HG02981 (cell line): ENCODE measurements at regions not wholly inside any gene's neighbourhood (a gene's known extent, or its start where the extent isn't known, plus 50 kb on each side); places are given as distances from the start of the nearest gene placed in this dataset.
"Not testable (repeated sequence)": the region's sequence is repeated elsewhere in the genome, so short reads cannot be mapped to it uniquely, and the experiment has no call there.

Experiments
- ATAC-seq: cut with Tn5 transposase; IDR thresholded peaks from one replicate; pipeline ENCODE4 v1.9.1; 2021; ENCODE audit warnings: mild to moderate bottlenecking, moderate library complexity; ENCODE audit not compliant: unreplicated experiment

DNA sequence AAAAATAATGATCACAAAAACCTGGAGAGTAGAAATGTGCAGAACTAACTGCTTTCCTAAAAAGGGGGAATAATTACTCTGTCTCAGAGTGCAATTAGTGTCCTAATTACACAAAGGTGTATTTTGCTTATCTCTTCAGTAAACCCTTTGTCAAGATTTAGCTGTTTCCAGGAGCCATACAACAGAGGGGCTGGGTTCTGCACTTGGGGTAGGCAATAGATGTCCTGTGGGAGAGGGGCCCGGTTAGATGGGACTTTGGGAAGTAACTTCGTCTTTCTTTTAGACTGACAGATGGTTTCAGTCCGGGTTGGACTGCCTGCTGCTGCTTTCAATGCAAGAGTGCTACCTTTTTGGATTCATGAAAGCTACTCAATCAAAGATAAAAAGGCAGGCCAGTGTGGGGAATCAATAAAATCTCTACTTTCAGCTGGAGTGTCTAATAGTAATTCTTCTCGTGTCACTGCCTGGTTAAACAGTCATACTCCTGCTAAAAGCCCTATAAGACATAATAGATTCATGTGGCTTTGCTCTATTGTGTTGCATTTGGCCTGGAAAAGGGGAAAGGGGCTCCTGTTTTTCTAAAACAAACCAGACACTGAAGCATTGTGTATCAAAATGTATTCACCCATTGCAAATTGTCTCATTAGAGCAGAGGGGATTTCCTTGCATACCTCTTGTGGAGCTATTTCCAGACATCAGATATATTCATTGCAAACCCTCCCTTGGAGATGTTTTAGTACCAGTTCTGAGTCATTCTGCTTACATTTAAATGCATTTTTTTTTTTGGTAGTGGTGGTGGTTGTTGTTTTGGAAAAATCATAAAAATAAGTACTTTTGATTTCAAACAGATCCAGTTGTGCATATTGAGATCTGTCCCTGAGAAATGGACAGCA lies 83.3 kb upstream of the PCDH8 start:
- ATAC-seq = no peak

DNA sequence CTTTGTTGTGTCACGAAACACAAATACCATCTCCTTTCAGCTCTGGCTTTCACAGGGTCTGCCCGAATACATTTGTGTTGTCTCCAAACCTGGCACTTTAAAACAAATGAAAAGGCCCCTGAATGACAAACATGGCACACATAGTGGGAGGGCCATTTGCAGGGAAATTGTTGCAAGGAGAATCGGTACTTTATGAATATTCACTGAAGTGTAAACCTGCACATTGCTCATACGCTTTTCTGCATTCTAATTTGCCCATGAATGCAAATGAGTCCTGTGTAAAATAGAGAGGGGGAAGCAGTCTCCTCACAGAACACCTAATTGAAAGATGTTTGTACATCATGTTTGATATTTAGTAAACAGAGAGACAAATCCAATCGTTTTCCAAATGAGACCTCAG lies 82.7 kb upstream of the PCDH8 start:
- no peak for ATAC-seq

DNA sequence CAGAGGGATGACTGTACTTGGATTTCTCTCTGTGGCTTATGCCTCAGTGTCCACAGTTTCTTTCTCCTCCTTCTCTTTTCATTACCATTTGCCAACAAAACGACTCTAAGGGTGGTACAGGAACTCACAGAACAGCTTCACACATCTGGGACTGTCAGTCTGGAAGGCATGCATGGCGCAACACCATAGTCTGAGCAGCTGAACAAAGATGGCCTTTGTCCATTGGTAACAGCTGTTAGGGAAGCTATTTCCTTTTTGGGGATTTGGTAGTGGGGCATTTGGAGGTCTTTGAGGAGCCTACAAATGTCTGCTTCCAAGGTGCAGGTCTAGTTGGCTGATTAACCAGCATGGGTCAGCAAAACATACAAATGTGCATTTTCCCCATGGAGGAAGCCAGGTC lies 81.4 kb upstream of the PCDH8 start:
- no peak for ATAC-seq

DNA sequence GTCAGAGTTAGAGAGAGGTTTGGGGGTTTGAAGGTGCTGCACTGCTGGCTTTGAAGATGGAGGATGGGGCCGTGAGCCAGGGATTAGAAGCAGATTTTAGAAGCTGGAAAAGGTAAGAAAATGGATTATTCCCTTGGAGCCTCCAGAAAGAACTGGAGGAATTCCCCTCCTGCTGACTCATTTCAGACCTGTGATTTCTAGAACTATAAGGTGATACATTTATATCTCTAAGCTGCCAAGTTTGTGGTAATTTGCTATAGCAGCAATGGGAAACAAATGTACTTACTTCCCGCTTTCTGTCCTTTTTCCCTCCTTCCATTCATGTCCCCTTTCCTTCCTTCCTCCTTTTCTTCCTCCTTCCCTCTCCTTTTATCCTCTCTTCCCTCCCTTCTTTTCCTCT lies 78.5 kb upstream of the PCDH8 start:
- no peak for ATAC-seq

DNA sequence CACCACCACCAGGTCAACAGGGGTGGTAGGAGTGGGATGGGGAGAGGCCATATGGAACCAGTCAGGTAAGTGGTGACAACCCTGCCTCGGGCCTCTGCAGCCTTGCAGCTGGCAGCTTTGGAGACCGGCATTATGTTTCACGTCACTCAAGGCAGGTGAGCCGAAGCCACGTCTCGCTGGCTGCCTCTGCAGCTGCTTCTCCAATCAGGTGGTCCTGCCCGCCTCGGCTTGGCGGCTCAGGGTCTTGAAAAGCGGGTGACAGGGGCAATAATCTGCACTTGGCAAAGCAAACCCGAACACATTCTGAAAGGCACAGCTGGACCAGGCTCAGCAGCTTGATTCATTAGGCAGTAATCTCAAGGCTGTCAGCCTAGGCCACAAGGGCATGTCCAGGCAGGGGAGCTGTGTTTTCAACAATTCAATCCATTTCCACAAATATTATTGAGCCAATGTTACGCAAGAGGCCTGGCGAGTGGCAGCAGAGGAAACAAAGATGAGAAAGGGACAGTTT lies 77.4 kb upstream of the PCDH8 start:
- ATAC-seq = no peak

GRCh38 chr13:52925251-52925650 lies 76.8 kb upstream of the PCDH8 start:
- ATAC-seq = no peak

DNA sequence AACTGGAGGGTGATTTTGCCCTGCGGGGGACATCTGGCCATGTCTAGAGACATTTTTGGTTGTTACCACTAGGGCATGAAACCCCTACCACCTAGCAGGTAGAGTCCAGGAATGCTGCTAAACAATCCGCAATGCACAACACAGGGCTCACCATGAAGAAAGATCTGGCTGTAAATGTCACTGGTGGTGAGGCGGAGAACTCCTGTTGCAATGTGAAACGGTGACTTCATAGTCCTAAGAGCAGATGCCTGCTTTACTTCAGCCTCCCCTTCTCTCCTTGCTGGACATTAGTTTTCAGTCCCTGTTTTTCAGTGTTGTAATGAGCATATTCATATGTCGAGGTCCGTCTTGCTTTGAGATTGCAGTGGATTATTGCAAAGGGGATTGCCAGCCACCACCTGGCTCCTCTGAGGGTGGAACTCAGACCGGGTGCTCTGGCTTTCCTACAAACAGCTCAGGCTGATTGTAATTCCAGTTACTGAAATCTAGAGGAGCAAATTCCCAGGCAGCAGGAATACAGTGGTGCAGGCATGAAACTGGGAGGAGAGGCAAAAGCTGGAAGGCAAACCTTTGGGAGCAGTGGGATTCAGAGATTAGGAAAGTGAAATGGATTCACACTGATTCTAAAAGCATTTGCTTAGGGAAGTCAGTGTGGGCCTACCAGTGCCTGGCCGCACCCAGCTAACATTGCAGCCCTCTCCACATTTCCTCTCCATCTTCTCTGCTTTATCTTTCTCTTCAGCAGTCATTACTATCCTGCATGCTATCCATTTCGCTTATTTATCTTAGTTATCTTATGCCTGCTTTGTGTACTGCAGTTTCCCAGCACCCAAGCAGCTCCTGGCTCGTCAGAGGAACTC lies 76.1 kb upstream of the PCDH8 start:
- no peak for ATAC-seq

- no peak for ATAC-seq
These were observed 74.5 kb upstream of the PCDH8 start for GRCh38 chr13:52922961-52923360.

- peak; percentile 95 for ATAC-seq
These were observed 72.8 kb upstream of the PCDH8 start for GRCh38 chr13:52921194-52921593.

DNA sequence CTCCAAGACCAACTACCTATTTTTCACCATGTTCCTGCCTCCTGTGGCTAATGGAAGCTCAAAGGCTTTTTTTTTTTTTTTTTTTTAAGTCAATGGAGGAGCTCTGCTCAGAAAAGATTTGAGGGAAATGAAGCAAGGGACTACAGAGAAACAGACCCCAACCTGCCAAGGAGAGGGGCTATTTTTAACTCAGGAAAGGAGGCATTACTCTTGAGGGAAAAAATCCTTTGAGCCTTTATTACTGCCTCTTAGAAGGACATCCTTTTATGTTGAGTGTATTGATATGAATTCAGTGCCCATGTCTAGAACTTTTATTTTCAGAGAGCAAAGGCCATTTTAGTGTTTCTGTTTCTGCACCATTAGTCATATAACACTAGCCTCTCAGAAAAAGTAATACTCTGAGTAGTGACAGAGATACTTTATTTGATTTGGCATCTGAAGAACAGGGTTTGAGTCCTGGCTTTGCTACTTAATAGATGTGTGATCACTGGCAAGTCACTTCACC lies 68.1 kb upstream of the PCDH8 start:
- no peak for ATAC-seq

DNA sequence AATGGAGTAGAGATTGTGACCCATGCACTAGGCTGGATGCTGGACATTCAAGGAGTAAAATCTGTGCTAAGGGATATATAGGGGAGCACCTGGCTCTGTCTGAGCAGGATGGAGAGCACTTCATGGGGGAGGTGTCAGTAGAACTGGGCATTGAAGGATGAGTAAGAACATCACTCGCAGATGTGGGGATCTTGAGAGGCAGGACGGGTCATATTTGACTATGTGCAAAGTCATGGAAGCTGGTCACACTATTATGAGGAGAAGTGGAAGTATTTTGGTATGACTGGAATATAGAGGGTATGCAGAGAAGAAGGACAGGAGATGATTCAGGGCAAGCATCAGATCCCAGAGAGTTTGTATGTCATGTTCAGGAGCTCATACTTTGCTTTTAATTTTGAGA lies 62.9 kb upstream of the PCDH8 start:
- ATAC-seq = no peak

DNA sequence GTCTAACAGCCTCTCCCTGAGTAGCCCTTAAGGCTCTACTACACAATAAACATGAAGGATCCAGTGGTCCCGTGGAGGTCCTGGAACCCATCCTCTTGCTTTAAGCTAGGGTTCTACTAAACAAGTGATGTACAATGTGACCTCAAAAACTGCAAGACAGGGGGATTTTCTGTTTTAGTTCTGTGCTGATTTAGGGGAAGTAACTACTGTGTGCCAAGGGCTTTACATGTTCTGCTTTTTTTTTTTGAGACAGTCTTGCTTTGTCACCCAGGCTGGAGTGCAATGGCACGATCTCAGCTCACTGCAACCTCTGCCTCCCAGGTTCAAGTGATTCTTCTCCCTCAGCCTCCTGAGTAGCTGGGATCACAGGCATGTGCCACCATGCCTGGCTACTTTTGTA lies 61.9 kb upstream of the PCDH8 start:
- ATAC-seq = not testable (repeated sequence)

GRCh38 chr13:52906122-52906903 lies 57.9 kb upstream of the PCDH8 start:
- ATAC-seq = no peak

DNA sequence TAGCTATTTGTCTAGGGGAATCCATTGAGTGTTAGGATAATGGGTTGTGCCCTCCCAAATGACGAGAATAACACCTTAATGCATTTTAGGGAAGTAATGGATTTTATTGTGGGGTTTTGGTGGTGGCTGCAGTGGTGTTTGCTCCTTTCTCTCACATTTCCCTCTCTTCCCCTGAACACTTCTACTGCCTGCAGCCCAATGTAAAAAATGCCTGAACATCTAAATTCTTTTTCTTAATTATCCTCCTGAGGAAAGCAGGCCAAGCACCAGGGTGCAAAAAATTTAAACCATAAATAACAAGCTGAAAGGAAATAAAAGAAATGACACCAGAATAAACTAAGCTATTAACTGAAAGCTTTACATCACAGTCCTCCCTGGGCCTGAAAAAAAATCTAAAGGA lies 57.3 kb upstream of the PCDH8 start:
- ATAC-seq = no peak

DNA sequence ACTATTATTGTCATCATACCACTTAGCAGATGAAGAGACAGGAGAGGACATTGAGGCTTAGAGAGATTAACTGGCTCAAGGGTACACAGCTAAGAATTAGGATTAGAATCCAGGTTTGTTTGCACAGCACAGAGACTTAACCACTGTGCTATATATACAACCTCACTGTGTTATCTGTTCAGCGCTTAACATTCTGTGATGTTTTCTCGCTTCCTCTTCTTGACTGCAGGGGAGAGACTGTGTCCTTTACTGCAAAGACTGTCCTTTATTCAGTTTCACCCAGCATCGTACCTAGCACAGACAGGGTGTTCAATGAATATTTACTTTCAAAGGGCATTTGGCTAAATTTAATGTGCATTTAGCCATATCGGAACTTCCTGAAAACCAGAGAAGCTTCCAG lies 54.9 kb upstream of the PCDH8 start:
- no peak for ATAC-seq

GRCh38 chr13:52899206-52899605 lies 50.8 kb upstream of the PCDH8 start:
- ATAC-seq = no peak
